Testis (tissue), 2 donors: ENCODE measurements at regions not wholly inside any gene's neighbourhood (a gene's known extent, or its start where the extent isn't known, plus 50 kb on each side); places are given as distances from the start of the nearest gene placed in this dataset.

Source experiments
- DNase-seq: peaks from one replicate; pipeline ENCODE4 v3.0.0-alpha.2; 2019
- H3K27ac ChIP-seq, 2 donors: fragments of 200-600 bp; sonication (generic); one replicate each; pipeline ENCODE4 v1.5.1; 2019
- H3K27me3 ChIP-seq: fragments of 200-600 bp; sonication (generic); one replicate; pipeline ENCODE4 v1.5.1; 2019
- H3K36me3 ChIP-seq: fragments of 200-600 bp; sonication (generic); one replicate; pipeline ENCODE4 v1.5.1; 2017; ENCODE audit warnings: low read depth; ENCODE audit errors: missing control alignments
- H3K4me1 ChIP-seq: fragments of 200-600 bp; sonication (generic); one replicate; pipeline ENCODE4 v1.5.1; 2019
- H3K4me3 ChIP-seq, 2 donors: fragments of 200-600 bp; sonication (generic); one replicate each; pipeline ENCODE4 v1.5.1; 2017 to 2019
- H3K9me3 ChIP-seq: fragments of 200-600 bp; sonication (generic); one replicate; pipeline ENCODE4 v1.5.1; 2017
- POLR2A ChIP-seq: fragments of 450-650 bp; IDR thresholded peaks from one replicate; pipeline ENCODE4 v1.6.1; 2017; ENCODE audit warnings: antibody characterized with exemption, mild to moderate bottlenecking, moderate library complexity
- WGBS, 2 donors: methylation state at CpG; one replicate each; pipeline ENCODE4 v1.1.5; 2018; 5-methylcytosine and 5-hydroxymethylcytosine counted together
- intact Hi-C: fragments of 100-400 bp; cut with DNase I; formaldehyde crosslinking; loops from one replicate; pipeline ENCODE4 v1.15.1; 2023; ENCODE audit warnings: low total_unique reads
- TF ChIP-seq, protein P1 (sequence below), 3 experiments: fragments of 450-650 bp in 2 of 3; fragments of 200-600 bp in 1 of 3; sonication (generic) in 1 of 3; IDR thresholded peaks; one replicate each; pipeline ENCODE4 v1.5.1; 2016 to 2019; ENCODE audit warnings: antibody characterized with exemption in 3 of 3, mild to moderate bottlenecking in 2 of 3, moderate library complexity in 1 of 3

DNA sequence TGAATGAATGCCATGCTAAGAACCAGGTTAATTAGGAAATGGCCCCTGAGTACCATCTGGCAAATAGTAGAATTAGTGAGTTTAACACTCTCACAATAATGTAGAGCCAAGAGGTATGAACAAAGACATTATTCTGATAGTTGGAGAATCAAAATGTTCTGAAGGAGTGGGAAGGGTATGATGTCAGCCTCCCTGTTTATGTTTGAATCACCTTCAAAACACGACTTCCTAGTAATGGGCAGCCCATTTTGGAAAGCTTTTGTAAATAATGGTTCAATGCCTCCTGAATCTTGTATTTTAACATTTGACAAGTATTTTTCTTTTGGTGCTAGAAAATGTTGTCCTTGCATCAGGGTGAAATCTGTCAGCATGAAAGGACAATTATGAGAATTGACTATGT, 108.3 kb downstream of the DSEL start:
- Histone ChIP-seq H3K36me3 (no peaks in the 10 kb centered on the region), H3K27me3 (no peaks in the 10 kb centered on the region), H3K27ac (no peak overlapping the region), H3K4me1 (no peaks in the 10 kb centered on the region), H3K9me3 (no peaks in the 10 kb centered on the region), H3K4me3 (no peak overlapping the region)
- intact Hi-C loops = no loop called here
- DNase-seq = no peak
- TF ChIP-seq POLR2A = no peak
- TF ChIP-seq, protein P1, sequence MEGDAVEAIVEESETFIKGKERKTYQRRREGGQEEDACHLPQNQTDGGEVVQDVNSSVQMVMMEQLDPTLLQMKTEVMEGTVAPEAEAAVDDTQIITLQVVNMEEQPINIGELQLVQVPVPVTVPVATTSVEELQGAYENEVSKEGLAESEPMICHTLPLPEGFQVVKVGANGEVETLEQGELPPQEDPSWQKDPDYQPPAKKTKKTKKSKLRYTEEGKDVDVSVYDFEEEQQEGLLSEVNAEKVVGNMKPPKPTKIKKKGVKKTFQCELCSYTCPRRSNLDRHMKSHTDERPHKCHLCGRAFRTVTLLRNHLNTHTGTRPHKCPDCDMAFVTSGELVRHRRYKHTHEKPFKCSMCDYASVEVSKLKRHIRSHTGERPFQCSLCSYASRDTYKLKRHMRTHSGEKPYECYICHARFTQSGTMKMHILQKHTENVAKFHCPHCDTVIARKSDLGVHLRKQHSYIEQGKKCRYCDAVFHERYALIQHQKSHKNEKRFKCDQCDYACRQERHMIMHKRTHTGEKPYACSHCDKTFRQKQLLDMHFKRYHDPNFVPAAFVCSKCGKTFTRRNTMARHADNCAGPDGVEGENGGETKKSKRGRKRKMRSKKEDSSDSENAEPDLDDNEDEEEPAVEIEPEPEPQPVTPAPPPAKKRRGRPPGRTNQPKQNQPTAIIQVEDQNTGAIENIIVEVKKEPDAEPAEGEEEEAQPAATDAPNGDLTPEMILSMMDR (IDR thresholded peaks at IDR 0.05) = no peak
- 71 to 79% methylated on average over 1 of the region's 1 CpG for WGBS, 2 donors

DNA sequence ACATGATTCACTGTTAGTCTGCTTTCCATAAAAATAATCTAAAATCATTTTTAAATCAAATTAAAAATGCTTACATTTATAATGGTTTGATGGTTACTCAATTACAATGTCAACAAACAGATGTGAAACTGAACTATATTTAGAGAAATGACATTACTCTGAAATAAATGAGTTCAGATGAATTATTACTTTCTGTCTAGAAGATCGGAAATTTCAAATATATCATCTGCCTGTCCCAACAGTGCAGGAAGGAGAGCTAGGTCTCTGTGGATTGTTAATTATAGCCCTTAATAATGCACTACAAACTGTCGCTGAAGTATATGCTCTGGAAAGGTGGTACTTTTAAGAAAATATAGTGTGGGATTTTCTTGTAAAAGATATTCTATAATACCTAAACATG, 109.8 kb downstream of the DSEL start:
- no peak for DNase-seq
- H3K4me3 ChIP-seq = no peak overlapping the region
- intact Hi-C loops = no loop called here
- H3K27me3 ChIP-seq = no peaks in the 10 kb centered on the region
- H3K27ac ChIP-seq = no peak overlapping the region
- H3K4me1 ChIP-seq = no peaks in the 10 kb centered on the region
- no peaks in the 10 kb centered on the region for H3K36me3 ChIP-seq
- H3K9me3 ChIP-seq = no peaks in the 10 kb centered on the region
- no peak for TF ChIP-seq POLR2A
- TF ChIP-seq, protein P1 (IDR thresholded peaks at IDR 0.05) = no peak
- 69 to 87% methylated on average over 2 of the region's 2 CpGs for WGBS, 2 donors

DNA sequence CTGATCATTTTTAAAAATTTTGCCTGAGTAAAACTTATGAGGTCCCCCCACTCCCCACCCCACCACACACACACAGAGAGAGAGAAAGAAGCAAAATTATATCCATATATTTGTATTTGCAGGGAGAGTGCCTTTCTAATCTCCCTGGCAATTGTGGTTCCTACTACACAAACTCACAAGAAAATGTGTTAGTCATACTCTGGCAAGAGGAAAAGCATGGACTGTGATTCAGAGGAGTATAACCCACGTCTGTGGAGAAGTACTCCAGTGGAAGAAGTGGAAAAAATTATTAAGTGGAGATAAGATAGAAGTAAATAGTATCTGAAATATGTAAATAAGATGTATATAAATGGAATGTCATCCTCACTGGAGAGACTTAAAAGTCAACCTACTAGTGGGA, 114.0 kb downstream of the DSEL start:
- Histone ChIP-seq H3K27ac (no peak overlapping the region), H3K4me1 (no peaks in the 10 kb centered on the region), H3K36me3 (no peaks in the 10 kb centered on the region), H3K9me3 (no peaks in the 10 kb centered on the region), H3K27me3 (no peaks in the 10 kb centered on the region), H3K4me3 (no peak overlapping the region)
- intact Hi-C loops = no loop called here
- TF ChIP-seq, protein P1 (IDR thresholded peaks at IDR 0.05) = no peak
- no peak for TF ChIP-seq POLR2A
- DNase-seq = no peak
- 34 to 40% methylated on average over 1 of the region's 1 CpG for WGBS, 2 donors

DNA sequence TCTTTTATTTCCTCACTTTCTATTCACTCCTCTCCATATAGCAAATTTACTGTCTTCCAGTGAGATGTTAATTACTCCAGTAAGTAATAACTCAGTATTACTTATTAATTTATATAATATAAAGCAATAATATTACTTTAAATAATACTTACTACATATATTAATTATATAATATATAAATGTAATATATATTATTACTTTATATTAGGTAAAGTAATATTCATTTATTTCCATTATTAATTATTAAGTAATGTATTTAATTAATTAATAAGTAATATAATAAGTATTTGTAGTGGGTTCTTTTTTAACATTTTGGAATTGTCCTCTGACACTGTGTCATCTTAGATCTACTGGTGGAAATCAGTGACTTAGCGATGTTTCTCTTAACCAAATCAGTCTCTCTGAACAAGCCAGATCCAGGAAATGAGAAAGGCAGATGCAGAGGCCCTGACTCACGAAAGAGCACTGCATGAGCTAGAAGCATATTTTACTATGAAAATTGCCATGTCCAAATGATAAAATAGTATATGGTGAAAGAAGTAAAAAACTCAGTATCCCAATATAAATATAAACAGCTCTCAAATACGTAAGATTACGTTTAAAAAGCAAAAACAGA, 115.9 kb downstream of the DSEL start:
- H3K27me3 ChIP-seq = no peaks in the 10 kb centered on the region
- 92 to 93% methylated on average over 4 of the region's 4 CpGs for WGBS, 2 donors
- H3K4me1 ChIP-seq = no peaks in the 10 kb centered on the region
- H3K4me3 ChIP-seq = no peak overlapping the region
- H3K36me3 ChIP-seq = no peaks in the 10 kb centered on the region
- TF ChIP-seq, protein P1 (IDR thresholded peaks at IDR 0.05) = no peak
- no peak for TF ChIP-seq POLR2A
- no peaks in the 10 kb centered on the region for H3K9me3 ChIP-seq
- H3K27ac ChIP-seq = no peak overlapping the region
- intact Hi-C loops = no loop called here
- no peak for DNase-seq

DNA sequence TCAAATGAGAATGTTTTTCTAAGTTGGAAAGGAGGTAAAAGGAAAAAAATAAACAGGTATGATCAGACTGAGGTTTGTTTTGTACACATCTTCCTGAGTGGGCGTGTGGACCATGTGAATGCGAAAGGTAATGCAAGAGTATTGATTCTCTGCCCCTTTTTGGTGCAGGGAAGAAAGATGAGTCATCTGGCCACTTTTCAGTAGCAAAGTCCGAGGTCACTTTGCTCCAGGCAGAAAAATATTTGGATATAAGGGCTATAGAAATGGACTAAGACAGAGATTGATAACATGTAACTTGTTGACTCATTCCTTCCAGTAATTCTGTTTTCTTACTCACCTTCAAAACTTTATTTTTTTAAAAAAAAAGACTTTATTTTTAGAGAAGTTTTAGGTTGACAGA, 130.5 kb downstream of the DSEL start:
- no peak for DNase-seq
- intact Hi-C loops = no loop called here
- no peaks in the 10 kb centered on the region for H3K36me3 ChIP-seq
- H3K9me3 ChIP-seq = no peaks in the 10 kb centered on the region
- H3K27ac ChIP-seq = no peak overlapping the region
- no peak overlapping the region for H3K4me3 ChIP-seq
- no peaks in the 10 kb centered on the region for H3K27me3 ChIP-seq
- WGBS, 2 donors = 79 to 84% methylated on average over 3 of the region's 3 CpGs
- no peaks in the 10 kb centered on the region for H3K4me1 ChIP-seq
- TF ChIP-seq, protein P1 (IDR thresholded peaks at IDR 0.05) = no peak
- no peak for TF ChIP-seq POLR2A
